ENCODE measurements at regions not wholly inside any gene's neighbourhood (a gene's known extent, or its start where the extent isn't known, plus 50 kb on each side); places are given as distances from the start of the nearest gene placed in this dataset.

DNA sequence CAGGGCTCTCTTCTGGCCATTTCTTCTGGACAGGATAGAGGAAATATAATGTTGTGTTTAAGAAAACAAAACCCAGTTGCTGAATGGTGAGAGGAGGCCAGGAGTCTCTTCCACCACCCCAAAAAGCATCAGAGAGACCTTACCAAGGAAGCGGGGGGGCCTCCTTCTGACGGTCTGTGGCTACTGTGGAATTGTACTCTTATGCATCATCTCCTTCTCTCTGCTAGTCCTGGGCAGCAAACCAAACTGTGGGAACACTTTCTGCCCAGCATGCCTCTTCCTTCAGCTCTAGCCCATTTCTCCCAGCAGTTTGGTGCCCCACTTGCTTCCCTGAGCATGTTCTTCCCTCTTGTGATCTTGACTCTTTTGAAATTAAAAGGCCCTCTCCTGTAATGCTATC is 157.7 kb downstream of the HHIPL2 start:
- H3K4me1 ChIP-seq (replicated peaks; ENCODE audit: insufficient read depth), result no peaks in the 10 kb centered on the region
- DNase-seq, result no peak
- BruUV-seq (replicated peaks), result no TSS peak
- no peaks in the 10 kb centered on the region for H3K9me3 ChIP-seq (ENCODE audit: insufficient read depth, low read depth)
- TF ChIP-seq EZH2 (IDR thresholded peaks at IDR 0.05; ENCODE audit: low read depth), result no peak
- TF ChIP-seq, protein P1, sequence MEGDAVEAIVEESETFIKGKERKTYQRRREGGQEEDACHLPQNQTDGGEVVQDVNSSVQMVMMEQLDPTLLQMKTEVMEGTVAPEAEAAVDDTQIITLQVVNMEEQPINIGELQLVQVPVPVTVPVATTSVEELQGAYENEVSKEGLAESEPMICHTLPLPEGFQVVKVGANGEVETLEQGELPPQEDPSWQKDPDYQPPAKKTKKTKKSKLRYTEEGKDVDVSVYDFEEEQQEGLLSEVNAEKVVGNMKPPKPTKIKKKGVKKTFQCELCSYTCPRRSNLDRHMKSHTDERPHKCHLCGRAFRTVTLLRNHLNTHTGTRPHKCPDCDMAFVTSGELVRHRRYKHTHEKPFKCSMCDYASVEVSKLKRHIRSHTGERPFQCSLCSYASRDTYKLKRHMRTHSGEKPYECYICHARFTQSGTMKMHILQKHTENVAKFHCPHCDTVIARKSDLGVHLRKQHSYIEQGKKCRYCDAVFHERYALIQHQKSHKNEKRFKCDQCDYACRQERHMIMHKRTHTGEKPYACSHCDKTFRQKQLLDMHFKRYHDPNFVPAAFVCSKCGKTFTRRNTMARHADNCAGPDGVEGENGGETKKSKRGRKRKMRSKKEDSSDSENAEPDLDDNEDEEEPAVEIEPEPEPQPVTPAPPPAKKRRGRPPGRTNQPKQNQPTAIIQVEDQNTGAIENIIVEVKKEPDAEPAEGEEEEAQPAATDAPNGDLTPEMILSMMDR (conservative IDR thresholded peaks at IDR 0.05), result no peak
- ChIA-PET POLR2A (ENCODE audit: unreplicated experiment) (no interaction called here), CTCF (interaction anchor here (0.7 kb wide), 1 partner anchor 69 kb away, joined by 3 read pairs; no protein-coding TSS in a partner anchor)
- H3K36me3 ChIP-seq (ENCODE audit: low read depth), result no peaks in the 10 kb centered on the region
- no peak overlapping the region for H2AFZ ChIP-seq
- H3K79me2 ChIP-seq (ENCODE audit: low read depth), result no peaks in the 10 kb centered on the region
- H3K27me3 ChIP-seq (ENCODE audit: insufficient read depth, low read depth), result no peaks in the 10 kb centered on the region
- no peaks in the 10 kb centered on the region for H3F3A ChIP-seq (ENCODE audit: insufficient read depth, low read depth)
- H3K9me2 ChIP-seq (ENCODE audit: insufficient read depth), result no peaks in the 10 kb centered on the region
- intact Hi-C loops (cut with micrococcal nuclease; ENCODE audit: unreplicated experiment), result no loop called here
- H3K4me3 ChIP-seq, result no peak overlapping the region
- no peak overlapping the region for H3K4me2 ChIP-seq
- no peak overlapping the region for H3K27ac ChIP-seq
- no peaks in the 10 kb centered on the region for H4K20me1 ChIP-seq (ENCODE audit: insufficient read depth)

DNA sequence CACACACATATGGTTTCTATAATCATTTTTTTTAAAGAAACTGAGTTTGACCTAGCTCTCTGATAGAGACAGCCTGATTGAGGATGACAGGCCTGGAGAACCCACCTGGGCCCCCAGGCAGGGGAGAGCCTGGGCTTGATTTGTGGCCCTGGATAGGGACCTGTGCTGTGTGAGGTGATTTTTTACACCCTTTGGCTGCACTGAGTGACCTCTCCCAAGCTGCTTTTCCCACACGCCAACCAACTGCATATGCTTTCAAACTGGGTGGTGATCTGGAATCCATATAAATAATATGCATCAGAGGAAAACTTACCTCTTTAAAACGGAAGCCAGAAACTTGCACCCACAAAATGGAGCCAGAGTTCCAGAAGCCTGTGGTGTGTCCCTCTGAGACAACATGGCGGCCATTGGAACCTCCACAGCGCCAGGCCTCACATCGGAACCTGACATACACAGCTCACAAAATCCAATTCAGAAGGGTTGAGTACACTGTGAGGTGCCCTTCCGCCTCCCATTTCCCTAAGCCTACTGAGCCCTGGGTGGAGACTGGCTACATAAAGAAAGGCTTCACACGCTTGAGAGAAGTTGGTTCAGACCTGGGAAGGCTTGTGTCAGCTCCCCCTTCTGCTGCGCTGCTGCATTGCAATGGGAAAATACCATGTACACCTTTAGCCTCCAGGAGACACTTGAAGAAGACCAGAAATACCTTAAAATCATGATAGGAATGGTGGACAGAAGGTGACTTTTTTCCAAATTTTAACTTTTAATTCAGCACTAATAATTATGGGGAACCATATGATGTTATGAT is 160.7 kb downstream of the HHIPL2 start:
- Histone ChIP-seq H3K4me1 (replicated peaks; ENCODE audit: insufficient read depth) (no peaks in the 10 kb centered on the region), H3K36me3 (ENCODE audit: low read depth) (no peaks in the 10 kb centered on the region), H3K9me2 (ENCODE audit: insufficient read depth) (no peaks in the 10 kb centered on the region), H2AFZ (no peak overlapping the region), H3K9me3 (ENCODE audit: insufficient read depth, low read depth) (no peaks in the 10 kb centered on the region), H3K27me3 (ENCODE audit: insufficient read depth, low read depth) (no peaks in the 10 kb centered on the region), H3K79me2 (ENCODE audit: low read depth) (no peaks in the 10 kb centered on the region), H3K4me2 (no peak overlapping the region), H4K20me1 (ENCODE audit: insufficient read depth) (no peaks in the 10 kb centered on the region), H3F3A (ENCODE audit: insufficient read depth, low read depth) (no peaks in the 10 kb centered on the region), H3K27ac (no peak overlapping the region), H3K4me3 (no peak overlapping the region)
- ChIA-PET CTCF (no interaction called here), POLR2A (ENCODE audit: unreplicated experiment) (no interaction called here)
- TF ChIP-seq EZH2 (IDR thresholded peaks at IDR 0.05; ENCODE audit: low read depth), result no peak
- TF ChIP-seq, protein P1 (conservative IDR thresholded peaks at IDR 0.05), result no peak
- intact Hi-C loops (cut with micrococcal nuclease; ENCODE audit: unreplicated experiment), result no loop called here
- no TSS peak for BruUV-seq (replicated peaks)
- DNase-seq, result no peak

GRCh38 chr1:222385955-222386354 is 161.9 kb downstream of the HHIPL2 start:
- ChIA-PET POLR2A (ENCODE audit: unreplicated experiment) (no interaction called here), CTCF (no interaction called here)
- H3K79me2 ChIP-seq (ENCODE audit: low read depth), result no peaks in the 10 kb centered on the region

More at GRCh38 chr1:222385955-222386354, 161.9 kb downstream of the HHIPL2 start:
- intact Hi-C loops (cut with micrococcal nuclease; ENCODE audit: unreplicated experiment), result no loop called here
- H3K9me2 ChIP-seq (ENCODE audit: insufficient read depth), result no peaks in the 10 kb centered on the region
- no peak overlapping the region for H2AFZ ChIP-seq
- H3K4me1 ChIP-seq (replicated peaks; ENCODE audit: insufficient read depth), result no peaks in the 10 kb centered on the region
- TF ChIP-seq EZH2 (IDR thresholded peaks at IDR 0.05; ENCODE audit: low read depth), result no peak
- TF ChIP-seq, protein P1 (conservative IDR thresholded peaks at IDR 0.05), result no peak
- no peaks in the 10 kb centered on the region for H3K27me3 ChIP-seq (ENCODE audit: insufficient read depth, low read depth)
- no peaks in the 10 kb centered on the region; the same call in 1 of the 2 replicates for H3K9me3 ChIP-seq (ENCODE audit: insufficient read depth, low read depth)
- H3K36me3 ChIP-seq (ENCODE audit: low read depth), result no peaks in the 10 kb centered on the region
- no peak overlapping the region for H3K4me3 ChIP-seq
- DNase-seq, result no peak
- no peak overlapping the region for H3K4me2 ChIP-seq
- BruUV-seq (replicated peaks), result no TSS peak
- H3K27ac ChIP-seq, result no peak overlapping the region
- no peaks in the 10 kb centered on the region for H3F3A ChIP-seq (ENCODE audit: insufficient read depth, low read depth)
- H4K20me1 ChIP-seq (ENCODE audit: insufficient read depth), result no peaks in the 10 kb centered on the region

Measured in PC-9 (cell line).